ENCODE measurements at regions not wholly inside any gene's neighbourhood (a gene's known extent, or its start where the extent isn't known, plus 50 kb on each side); places are given as distances from the start of the nearest gene placed in this dataset.

DNA sequence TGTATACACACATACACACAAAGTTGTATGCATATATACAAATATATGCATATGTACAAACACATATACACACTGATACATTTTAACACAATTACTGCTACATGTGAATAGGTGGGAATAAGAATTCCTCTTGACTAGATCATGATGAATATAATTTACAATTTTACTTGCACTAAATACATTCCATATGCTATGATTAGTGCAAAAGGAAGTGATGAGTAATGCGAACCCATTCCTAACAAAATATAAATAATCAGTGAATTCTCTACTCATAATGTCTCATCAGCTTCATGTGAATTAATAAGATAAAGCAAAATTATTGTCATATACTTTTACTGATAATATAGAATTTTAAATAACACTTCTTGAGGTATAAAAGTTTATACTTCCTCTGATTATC lies 1077.3 kb upstream of the PCDH10 start:
- no peak for TF ChIP-seq CTCF (IDR thresholded peaks at IDR 0.05 in 2 of 3, conservative IDR thresholded peaks at IDR 0.05 in 1 of 3; ENCODE audit: borderline replicate concordance in 1 of 3, insufficient read depth in 1 of 3, low read depth in 2 of 3, low read length in 2 of 3)
- TF ChIP-seq EGR1 (IDR thresholded peaks at IDR 0.05; ENCODE audit: low read depth): no peak
- no peak for TF ChIP-seq EZH2 (IDR thresholded peaks at IDR 0.05)
- TF ChIP-seq TCF7L2 (IDR thresholded peaks at IDR 0.05; ENCODE audit: borderline replicate concordance, extremely low read depth, insufficient read depth, insufficient read length): no peak
- TF ChIP-seq YY1 (IDR thresholded peaks at IDR 0.05; ENCODE audit: extremely low read depth, insufficient replicate concordance, low read depth, low read length): no peak
- TF ChIP-seq POLR2A (IDR thresholded peaks at IDR 0.05; ENCODE audit: borderline replicate concordance, extremely low read depth, insufficient read depth, insufficient read length): no peak
- no peak for TF ChIP-seq SRF (IDR thresholded peaks at IDR 0.05; ENCODE audit: low read depth)
- no peak for TF ChIP-seq FOSL1 (IDR thresholded peaks at IDR 0.05; ENCODE audit: low read depth)
- TF ChIP-seq MAX (IDR thresholded peaks at IDR 0.05): no peak
- TF ChIP-seq REST (IDR thresholded peaks at IDR 0.05; ENCODE audit: low read depth): no peak
- no peak for TF ChIP-seq ZNF274 (IDR thresholded peaks at IDR 0.05; ENCODE audit: low read depth, low read length)
- no peak for TF ChIP-seq CEBPB (IDR thresholded peaks at IDR 0.05; ENCODE audit: low read depth)
